Fibroblast of the aortic adventitia (primary cell): ENCODE measurements at regions not wholly inside any gene's neighbourhood (a gene's known extent, or its start where the extent isn't known, plus 50 kb on each side); places are given as distances from the start of the nearest gene placed in this dataset.
"Not testable (repeated sequence)": the region's sequence is repeated elsewhere in the genome, so short reads cannot be mapped to it uniquely, and the experiment has no call there.

ENCODE experiments used
- DNase-seq: peaks from one replicate; pipeline ENCODE4 v3.0.0-alpha.2; 2010; ENCODE audit warnings: low read depth
- H3K4me3 ChIP-seq: 2 replicates; pipeline ENCODE4 v1.5.1; 2011; ENCODE audit warnings: low read depth, mild to moderate bottlenecking, control low read depth, low read length, moderate library complexity
- CTCF ChIP-seq: IDR thresholded peaks from 2 replicates; pipeline ENCODE4 v1.5.1; 2011; ENCODE audit warnings: mild to moderate bottlenecking, low read length, control low read depth, inconsistent platforms; ENCODE audit not compliant: insufficient read depth

GRCh38 chr1:234782791-234783190 lies 172.8 kb upstream of the IRF2BP2 start:
- H3K4me3 ChIP-seq: no peak overlapping the region
- DNase-seq: no peak
- no peak for TF ChIP-seq CTCF

DNA sequence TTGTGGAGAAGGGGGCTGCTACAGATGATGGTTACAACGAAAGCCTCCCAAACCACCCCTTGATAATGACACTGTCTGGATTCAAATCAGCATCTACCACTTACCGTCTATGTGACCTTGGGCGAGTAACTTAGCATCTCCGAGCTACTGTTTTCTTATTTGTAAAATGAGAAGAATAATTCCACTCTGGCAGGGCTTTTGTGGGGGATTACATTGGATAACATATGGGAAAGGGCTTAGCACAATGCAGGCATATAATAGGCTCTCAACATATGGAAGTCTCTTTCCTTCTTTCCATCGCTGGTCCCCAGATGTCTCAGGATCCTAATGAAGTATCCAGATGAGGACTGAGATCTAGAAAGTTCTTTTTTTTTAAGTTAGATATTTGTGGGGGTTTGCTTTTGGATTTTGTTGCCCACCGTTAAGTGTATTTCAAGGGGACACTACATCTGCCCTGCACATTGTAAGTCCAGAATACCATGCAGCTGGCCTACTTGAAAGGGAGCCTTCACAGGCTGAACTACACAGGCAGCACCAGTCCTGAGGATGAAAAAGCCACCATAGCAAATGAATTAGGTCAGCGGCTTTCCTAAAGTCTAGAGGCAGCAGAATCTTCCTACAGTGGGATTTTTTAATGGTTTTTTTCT lies 172.2 kb upstream of the IRF2BP2 start:
- H3K4me3 ChIP-seq: no peak overlapping the region
- TF ChIP-seq CTCF: no peak
- no peak for DNase-seq

GRCh38 chr1:234781241-234782065 lies 171.5 kb upstream of the IRF2BP2 start:
- no peak overlapping the region for H3K4me3 ChIP-seq
- no peak for TF ChIP-seq CTCF
- DNase-seq: no peak

- no peak overlapping the region for H3K4me3 ChIP-seq
- TF ChIP-seq CTCF: no peak
- no peak for DNase-seq
Observed at GRCh38 chr1:234780531-234781162, 170.7 kb upstream of the IRF2BP2 start.

- no peak overlapping the region for H3K4me3 ChIP-seq
- DNase-seq: no peak
- no peak for TF ChIP-seq CTCF
Observed at GRCh38 chr1:234780112-234780511, 170.1 kb upstream of the IRF2BP2 start.

DNA sequence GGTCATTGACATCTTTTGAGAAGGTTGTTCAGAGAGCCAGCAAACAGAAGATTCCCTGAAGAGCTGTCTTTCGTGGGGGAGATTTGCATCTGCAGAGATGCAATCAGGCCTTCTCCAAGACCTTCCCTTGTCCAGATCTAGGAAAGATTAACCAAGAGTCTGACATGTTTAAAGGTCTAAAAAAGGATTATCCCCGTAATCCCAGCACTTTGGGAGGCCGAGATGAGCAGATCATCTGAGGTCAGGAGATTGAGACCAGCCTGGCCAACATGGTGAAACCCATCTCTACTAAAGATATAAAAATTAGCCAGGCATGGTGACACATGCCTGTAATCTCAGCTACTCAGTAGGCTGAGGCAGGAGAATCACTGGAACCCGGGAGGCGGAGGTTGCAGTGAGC lies 169.6 kb upstream of the IRF2BP2 start:
- DNase-seq, H3K4me3 ChIP-seq: not testable (repeated sequence)

DNA sequence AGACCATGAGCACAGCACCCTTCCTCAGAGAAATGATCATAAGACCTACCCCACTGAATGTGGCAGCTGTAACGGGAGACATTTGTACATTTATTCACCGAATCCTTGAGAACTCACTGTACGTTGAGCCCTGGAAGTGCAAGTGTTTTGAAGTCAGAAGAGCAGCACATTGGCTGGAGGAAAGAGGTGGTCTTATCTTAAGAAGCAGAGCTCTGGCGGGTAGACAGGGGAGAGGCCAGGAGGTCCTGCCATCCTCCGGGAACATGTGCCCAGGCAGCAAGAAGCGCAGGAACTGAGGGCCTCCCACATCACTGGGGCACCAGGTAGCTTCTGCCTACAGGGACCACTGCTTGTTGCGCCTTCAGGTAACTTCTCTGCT lies 169.2 kb upstream of the IRF2BP2 start:
- no peak overlapping the region for H3K4me3 ChIP-seq
- no peak for DNase-seq
- TF ChIP-seq CTCF: no peak
